ENCODE measurements at regions not wholly inside any gene's neighbourhood (a gene's known extent, or its start where the extent isn't known, plus 50 kb on each side); places are given as distances from the start of the nearest gene placed in this dataset.

- TF ChIP-seq, protein P1, sequence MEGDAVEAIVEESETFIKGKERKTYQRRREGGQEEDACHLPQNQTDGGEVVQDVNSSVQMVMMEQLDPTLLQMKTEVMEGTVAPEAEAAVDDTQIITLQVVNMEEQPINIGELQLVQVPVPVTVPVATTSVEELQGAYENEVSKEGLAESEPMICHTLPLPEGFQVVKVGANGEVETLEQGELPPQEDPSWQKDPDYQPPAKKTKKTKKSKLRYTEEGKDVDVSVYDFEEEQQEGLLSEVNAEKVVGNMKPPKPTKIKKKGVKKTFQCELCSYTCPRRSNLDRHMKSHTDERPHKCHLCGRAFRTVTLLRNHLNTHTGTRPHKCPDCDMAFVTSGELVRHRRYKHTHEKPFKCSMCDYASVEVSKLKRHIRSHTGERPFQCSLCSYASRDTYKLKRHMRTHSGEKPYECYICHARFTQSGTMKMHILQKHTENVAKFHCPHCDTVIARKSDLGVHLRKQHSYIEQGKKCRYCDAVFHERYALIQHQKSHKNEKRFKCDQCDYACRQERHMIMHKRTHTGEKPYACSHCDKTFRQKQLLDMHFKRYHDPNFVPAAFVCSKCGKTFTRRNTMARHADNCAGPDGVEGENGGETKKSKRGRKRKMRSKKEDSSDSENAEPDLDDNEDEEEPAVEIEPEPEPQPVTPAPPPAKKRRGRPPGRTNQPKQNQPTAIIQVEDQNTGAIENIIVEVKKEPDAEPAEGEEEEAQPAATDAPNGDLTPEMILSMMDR (conservative IDR thresholded peaks at IDR 0.05), result no peak
- TF ChIP-seq ZFX (IDR thresholded peaks at IDR 0.05), result no peak
These were observed 2695.0 kb upstream of the DEFB115 start for GRCh38 chr20:28562510-28562898.

All from C4-2B (cell line).